H4 (cell line): ENCODE measurements at regions not wholly inside any gene's neighbourhood (a gene's known extent, or its start where the extent isn't known, plus 50 kb on each side); places are given as distances from the start of the nearest gene placed in this dataset.
"Not testable (repeated sequence)": the region's sequence is repeated elsewhere in the genome, so short reads cannot be mapped to it uniquely, and the experiment has no call there.

ENCODE experiments used
- DNase-seq: peaks from one replicate; pipeline ENCODE4 v3.0.0-alpha.2; 2015; ENCODE audit warnings: low spot score

GRCh38 chr4:154164931-154165839 is 326.4 kb downstream of the DCHS2 start:
- peak; percentile 99 for DNase-seq

- DNase-seq: no peak
These were observed 330.9 kb downstream of the DCHS2 start for GRCh38 chr4:154160519-154161301.

- DNase-seq: no peak
These were observed 333.0 kb downstream of the DCHS2 start for GRCh38 chr4:154158361-154159155.

GRCh38 chr4:154152546-154152945 is 339.1 kb downstream of the DCHS2 start:
- no peak for DNase-seq

- DNase-seq: not testable (repeated sequence)
These were observed 342.4 kb downstream of the DCHS2 start for GRCh38 chr4:154149236-154149635.

DNA sequence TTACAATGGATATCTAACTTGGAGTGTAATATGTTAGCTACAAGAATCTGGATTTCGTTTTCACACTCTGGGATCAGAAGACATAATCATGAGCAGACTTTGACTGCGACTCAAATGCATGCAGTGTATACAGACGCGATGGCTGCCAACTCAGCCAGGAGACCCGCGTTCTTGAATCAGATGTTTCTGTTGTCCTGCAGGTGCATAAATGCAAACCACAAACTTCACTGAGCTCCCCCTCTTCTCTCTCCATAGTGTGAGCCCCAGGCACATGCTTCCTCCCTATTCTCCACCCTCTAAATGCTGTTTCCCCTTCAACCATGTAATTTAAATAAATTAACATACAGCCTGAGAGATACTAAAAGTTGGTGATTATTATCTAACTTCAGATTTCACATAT is 347.9 kb downstream of the DCHS2 start:
- no peak for DNase-seq

DNA sequence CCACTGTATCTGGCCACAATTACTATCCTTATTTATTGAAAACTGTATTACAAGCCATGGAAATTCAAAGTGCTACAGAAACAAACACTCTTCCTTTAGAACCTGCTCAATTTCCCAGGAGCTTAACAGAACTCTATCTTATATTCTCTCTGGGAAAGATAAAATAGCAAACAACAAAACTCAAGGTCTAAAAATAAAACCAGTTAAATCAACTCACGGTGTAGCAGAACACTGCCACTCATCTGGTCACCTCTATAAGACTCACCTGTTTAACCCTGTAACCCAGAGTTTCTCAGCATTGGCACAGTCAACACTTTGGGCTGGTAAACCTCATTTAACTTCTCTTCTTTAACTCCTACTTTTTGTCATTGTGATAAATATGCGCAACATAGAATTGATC is 348.9 kb downstream of the DCHS2 start:
- DNase-seq: no peak

DNA sequence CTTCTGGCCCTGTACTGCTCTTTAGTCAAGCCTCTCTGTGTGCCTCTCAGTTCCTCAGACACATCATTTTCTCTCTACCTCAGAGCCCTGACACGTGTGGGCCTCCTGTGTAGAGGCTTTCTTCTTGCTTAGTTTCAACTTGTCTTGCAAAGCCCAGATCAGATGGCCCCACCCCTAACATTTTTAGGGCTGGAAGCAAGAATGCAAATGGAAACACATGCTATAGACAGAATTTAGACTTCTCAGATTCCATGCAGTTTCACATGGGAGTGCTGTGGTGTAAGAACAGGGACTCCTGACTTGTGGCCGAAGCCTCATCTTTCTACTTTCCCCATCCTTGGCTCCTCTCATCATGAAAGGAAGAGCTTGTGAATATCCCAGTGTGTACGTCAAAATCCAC is 350.7 kb downstream of the DCHS2 start:
- no peak for DNase-seq

DNA sequence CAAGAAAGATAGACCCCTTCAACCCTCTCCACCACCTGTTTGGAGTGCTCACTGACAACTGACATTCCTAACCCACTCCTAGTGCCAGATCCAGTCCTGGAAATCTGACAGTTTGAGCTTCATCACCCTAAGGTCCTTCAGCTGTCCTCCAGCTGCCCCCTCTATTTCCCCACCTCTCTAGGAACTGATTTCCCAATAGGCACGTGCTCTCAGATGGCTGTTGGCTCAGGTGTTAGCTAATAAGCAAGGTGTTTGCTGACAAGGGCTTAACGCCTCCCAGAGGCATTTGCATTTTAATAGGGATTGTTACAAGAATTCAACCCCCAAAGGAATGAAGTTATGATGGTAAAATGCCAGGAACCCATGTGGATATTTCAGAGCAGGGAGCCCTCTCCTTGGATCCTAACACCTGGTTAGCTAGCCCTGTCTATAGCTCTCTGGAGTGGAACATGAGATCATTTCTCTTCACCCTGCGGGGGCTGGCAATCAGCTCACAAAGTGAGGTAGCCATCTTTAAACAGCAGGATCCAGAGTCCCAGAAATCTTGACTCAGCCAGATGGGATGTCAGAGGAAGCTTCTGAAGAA is 348.5 kb upstream of the SFRP2 start:
- no peak for DNase-seq

DNA sequence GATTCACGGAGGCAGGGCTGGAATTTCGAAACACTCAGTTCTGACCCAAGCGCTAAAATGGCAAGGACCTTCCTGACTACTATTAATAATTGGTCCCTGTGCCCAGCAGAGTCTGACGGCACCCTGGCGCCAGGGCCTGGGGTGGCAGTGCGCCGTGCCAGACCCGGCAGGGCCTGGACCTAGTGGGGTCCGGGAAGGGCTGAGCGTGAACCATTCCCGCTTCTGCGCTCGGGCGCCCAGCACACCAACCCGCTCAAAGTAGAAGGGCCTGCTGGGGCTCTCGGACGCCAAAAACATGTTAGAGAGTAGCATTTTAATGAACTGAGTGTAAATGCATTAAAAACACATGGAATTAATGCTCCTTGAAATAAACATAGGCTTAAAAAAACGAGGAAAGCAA is 346.7 kb upstream of the SFRP2 start:
- no peak for DNase-seq

DNA sequence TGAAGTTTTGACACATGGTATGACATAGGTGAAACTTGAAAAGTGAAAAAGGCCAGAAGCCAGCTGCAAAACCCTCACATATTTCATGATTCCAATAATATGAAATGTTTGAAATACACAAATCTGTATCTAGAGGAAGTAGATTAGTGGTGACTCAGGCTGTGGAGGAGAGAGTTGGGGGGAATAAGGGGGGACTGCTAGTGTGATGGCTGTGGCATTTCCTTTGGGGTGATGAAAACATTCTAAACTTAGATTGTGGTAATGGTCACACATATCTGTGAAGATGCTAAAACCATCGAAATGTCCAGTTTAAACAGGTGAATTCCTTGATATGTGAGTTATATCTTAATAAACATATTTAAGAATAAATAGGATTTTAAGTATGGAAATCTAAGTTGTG is 343.5 kb upstream of the SFRP2 start:
- no peak for DNase-seq

DNA sequence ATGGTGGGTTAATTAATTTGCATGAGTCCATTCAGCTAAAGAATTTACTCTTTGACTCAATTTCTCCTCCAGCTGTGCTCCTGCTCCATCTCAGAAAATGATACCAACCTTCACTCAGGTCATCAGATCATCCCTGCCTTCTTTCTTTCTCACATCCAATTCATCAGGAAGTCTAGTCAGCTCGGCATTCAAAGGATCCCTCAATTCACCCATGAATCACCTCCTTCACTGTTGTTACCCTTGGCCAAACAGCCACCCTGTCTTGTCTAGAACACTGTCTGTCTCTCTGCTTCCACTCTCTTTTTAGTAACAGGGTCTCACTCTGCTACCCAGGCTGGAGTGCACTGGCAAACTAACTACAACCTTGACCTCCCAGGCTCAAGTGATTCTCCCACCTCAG is 337.4 kb upstream of the SFRP2 start:
- DNase-seq: no peak

DNA sequence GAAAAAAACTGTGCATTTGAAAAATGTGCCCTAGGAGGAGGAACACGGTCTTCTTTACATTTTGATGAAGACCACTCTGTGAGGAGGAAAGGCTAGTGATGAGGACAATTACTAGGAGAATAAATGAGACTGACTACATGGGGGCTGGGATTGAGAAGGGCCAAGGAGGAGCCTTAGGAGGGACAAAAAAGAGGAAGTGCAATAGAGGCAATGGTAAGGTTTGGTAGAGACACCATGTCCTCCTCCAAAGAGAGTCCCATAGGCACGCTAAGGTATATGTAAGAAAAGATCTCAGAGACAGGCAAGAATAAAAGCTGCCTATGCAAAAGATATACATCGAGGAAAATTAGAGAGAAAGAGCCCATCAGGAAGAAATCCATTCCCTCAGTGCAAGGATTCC is 336.5 kb upstream of the SFRP2 start:
- DNase-seq: no peak

GRCh38 chr4:154124539-154125255 is 335.8 kb upstream of the SFRP2 start:
- peak; percentile 28 for DNase-seq

DNA sequence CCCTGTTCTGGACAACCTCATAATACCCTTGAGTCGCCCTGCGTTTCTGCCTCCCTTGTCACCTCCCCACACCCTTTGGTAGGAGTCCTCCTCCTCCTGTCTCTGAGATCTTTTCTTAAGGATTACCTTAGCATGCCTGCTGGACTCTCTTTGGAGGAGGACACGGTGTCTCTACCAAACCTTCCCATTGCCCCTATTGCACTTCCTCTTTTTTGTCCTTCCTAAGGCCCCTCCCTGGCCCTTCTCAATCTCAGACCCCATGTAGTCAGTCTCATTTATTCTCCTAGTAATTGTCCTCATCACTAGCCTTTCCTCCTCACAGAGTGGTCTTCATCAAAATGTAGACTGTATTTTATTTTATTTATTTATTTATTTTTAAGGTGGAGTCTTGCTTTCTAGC is 335.0 kb upstream of the SFRP2 start:
- DNase-seq: no peak

GRCh38 chr4:154120690-154121345 is 331.9 kb upstream of the SFRP2 start:
- DNase-seq: no peak

GRCh38 chr4:154120006-154120676 is 331.3 kb upstream of the SFRP2 start:
- DNase-seq: no peak

DNA sequence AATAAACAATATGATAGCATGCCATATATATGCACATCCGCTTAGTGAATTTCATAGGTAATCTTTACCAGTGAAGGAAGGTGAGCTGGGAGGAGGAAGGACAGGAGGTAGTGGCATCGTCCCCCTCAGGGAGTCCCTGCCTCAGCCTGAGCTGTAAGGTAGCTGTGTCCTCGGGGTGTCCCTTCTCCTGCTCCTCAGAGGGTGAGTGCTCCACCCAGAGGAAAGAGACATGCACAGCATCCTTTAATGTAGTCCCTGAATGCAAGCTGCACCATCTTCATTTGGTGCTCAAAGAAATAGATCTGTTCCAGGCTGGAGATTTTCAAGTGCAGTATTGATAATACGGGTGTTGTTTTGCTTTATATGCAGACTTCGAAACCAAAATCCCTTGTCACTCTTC is 330.4 kb upstream of the SFRP2 start:
- DNase-seq: no peak

- DNase-seq: not testable (repeated sequence)
These were observed 328.8 kb upstream of the SFRP2 start for GRCh38 chr4:154117726-154118125.

DNA sequence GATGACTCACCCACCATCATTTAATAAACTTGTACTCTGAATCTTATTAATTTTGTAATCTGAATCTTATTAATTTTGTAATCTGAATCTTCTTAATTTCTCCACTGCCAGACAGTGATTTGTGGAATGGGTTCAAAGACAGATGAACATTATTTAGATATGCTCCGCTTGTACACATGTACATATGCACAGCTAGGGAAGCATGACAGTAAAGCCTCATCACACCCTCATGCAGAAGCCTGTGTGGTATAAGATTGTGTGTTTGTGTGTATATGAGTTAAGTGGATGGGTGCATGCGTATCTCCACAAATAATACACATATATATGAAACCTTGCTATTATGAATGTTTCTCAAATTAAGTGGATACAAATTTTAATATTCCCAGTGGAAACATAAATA is 318.5 kb upstream of the SFRP2 start:
- DNase-seq: no peak
